Type B pancreatic cell (in vitro differentiated cells): ENCODE measurements at regions not wholly inside any gene's neighbourhood (a gene's known extent, or its start where the extent isn't known, plus 50 kb on each side); places are given as distances from the start of the nearest gene placed in this dataset.

Experiments used
- DNase-seq: peaks from one replicate; pipeline ENCODE4 v3.0.0; 2021; ENCODE audit warnings: mixed read lengths; ENCODE audit not compliant: unreplicated experiment; ENCODE audit errors: extremely low spot score
- H3K27ac Mint-ChIP-seq: 2 replicates; pipeline ENCODE4 v1.8.0; 2021; ENCODE audit warnings: mild to moderate bottlenecking, mixed read lengths
- H3K27me3 Mint-ChIP-seq: 2 replicates; pipeline ENCODE4 v1.8.0; 2021; ENCODE audit warnings: mixed read lengths
- H3K36me3 Mint-ChIP-seq: 2 replicates; pipeline ENCODE4 v1.8.0; 2021; ENCODE audit warnings: mixed read lengths
- H3K4me1 Mint-ChIP-seq: one replicate; pipeline ENCODE4 v1.8.0; 2021; ENCODE audit warnings: mixed read lengths; ENCODE audit not compliant: unreplicated experiment
- H3K4me3 Mint-ChIP-seq: 2 replicates; pipeline ENCODE4 v1.8.0; 2021; ENCODE audit warnings: mild to moderate bottlenecking, mixed read lengths
- H3K9me3 Mint-ChIP-seq: 2 replicates; pipeline ENCODE4 v1.8.0; 2021; ENCODE audit warnings: mixed read lengths
- TF ChIP-seq, protein P1 (sequence below): fragments of 200-600 bp; sonication (generic); conservative IDR thresholded peaks from 2 replicates; pipeline ENCODE4 v1.5.0; 2021; ENCODE audit warnings: antibody characterized with exemption, mild to moderate bottlenecking

GRCh38 chr4:36758312-36759178, 477.1 kb downstream of the DTHD1 start:
- Mint-ChIP-seq H3K9me3 (no peaks in the 10 kb centered on the region), H3K4me3 (no peak overlapping the region), H3K4me1 (no peaks in the 10 kb centered on the region), H3K36me3 (no peaks in the 10 kb centered on the region), H3K27me3 (no peaks in the 10 kb centered on the region), H3K27ac (no peak overlapping the region)
- DNase-seq: no peak
- TF ChIP-seq, protein P1, sequence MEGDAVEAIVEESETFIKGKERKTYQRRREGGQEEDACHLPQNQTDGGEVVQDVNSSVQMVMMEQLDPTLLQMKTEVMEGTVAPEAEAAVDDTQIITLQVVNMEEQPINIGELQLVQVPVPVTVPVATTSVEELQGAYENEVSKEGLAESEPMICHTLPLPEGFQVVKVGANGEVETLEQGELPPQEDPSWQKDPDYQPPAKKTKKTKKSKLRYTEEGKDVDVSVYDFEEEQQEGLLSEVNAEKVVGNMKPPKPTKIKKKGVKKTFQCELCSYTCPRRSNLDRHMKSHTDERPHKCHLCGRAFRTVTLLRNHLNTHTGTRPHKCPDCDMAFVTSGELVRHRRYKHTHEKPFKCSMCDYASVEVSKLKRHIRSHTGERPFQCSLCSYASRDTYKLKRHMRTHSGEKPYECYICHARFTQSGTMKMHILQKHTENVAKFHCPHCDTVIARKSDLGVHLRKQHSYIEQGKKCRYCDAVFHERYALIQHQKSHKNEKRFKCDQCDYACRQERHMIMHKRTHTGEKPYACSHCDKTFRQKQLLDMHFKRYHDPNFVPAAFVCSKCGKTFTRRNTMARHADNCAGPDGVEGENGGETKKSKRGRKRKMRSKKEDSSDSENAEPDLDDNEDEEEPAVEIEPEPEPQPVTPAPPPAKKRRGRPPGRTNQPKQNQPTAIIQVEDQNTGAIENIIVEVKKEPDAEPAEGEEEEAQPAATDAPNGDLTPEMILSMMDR: no peak

GRCh38 chr4:36761607-36762006, 480.2 kb downstream of the DTHD1 start:
- no peak overlapping the region for H3K27ac Mint-ChIP-seq
- no peak for DNase-seq
- TF ChIP-seq, protein P1: no peak
- H3K36me3 Mint-ChIP-seq: no peaks in the 10 kb centered on the region
- H3K9me3 Mint-ChIP-seq: no peaks in the 10 kb centered on the region
- H3K4me3 Mint-ChIP-seq: no peak overlapping the region
- no peaks in the 10 kb centered on the region for H3K4me1 Mint-ChIP-seq
- no peaks in the 10 kb centered on the region for H3K27me3 Mint-ChIP-seq

GRCh38 chr4:36763814-36764213, 480.7 kb upstream of the NWD2 start:
- Mint-ChIP-seq H3K27ac (no peak overlapping the region), H3K9me3 (no peaks in the 10 kb centered on the region), H3K36me3 (no peaks in the 10 kb centered on the region), H3K4me3 (no peak overlapping the region), H3K27me3 (no peaks in the 10 kb centered on the region), H3K4me1 (no peaks in the 10 kb centered on the region)
- TF ChIP-seq, protein P1: no peak
- no peak for DNase-seq

DNA sequence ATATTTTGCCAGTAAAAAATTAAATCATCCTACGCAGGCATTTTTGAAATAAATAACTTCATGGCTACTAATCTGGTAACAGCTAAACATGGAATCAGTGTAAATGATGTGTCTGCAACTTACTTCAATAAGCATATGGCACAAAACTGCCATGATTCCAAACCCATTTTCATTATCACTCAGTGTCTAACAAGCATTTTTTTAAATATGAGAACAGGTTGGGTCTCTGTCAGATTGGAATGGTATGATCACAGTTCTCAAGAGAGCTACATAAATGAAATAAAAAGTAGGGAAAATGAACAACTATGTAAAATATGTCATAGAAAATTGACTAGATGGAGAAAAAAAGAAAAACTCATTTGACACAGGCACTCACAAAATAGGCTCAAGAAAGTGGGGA, 476.9 kb upstream of the NWD2 start:
- TF ChIP-seq, protein P1: no peak
- no peak overlapping the region for H3K27ac Mint-ChIP-seq
- no peak for DNase-seq
- H3K9me3 Mint-ChIP-seq: no peaks in the 10 kb centered on the region
- H3K27me3 Mint-ChIP-seq: no peaks in the 10 kb centered on the region
- no peaks in the 10 kb centered on the region for H3K4me1 Mint-ChIP-seq
- no peak overlapping the region for H3K4me3 Mint-ChIP-seq
- H3K36me3 Mint-ChIP-seq: no peaks in the 10 kb centered on the region

DNA sequence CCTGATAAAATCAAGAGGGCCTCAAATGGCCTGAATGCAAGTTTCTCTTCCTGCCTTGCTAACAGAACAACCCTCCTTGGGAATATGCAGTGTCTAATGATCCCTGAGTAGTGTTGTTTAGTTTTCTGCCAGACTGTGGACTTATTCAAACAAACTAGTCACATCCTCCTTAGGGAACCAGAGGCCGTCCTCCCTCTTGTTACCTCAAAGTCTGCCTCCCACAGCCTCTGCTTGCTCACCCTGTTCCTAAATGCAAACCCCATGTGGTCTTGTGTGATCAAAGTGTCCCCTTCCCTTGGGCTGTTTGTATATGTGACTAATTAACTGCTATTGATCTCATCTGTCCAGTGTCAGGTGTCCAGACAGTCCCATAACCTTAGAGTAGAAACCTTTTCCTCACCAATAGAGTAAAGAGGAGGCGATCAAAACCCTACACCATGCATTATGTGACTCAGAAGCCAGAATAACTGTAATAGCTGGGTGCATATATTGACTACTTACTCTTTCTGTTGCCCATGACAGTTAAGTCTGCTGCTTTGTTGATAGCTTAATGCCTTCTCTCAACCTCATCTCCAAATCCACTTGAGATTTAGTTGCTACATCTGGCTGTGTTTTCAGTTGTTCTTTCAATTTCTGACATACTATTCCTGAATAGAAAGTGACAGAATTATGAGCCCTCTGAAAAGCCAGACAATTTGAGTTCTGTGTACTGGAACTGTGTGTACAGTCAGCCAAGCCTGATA, 473.0 kb upstream of the NWD2 start:
- no peaks in the 10 kb centered on the region for H3K4me1 Mint-ChIP-seq
- H3K27me3 Mint-ChIP-seq: no peaks in the 10 kb centered on the region
- no peak overlapping the region for H3K4me3 Mint-ChIP-seq
- TF ChIP-seq, protein P1: no peak
- no peak for DNase-seq
- no peaks in the 10 kb centered on the region for H3K36me3 Mint-ChIP-seq
- no peaks in the 10 kb centered on the region for H3K9me3 Mint-ChIP-seq
- no peak overlapping the region for H3K27ac Mint-ChIP-seq
